Panc1 (cell line): ENCODE measurements at regions not wholly inside any gene's neighbourhood (a gene's known extent, or its start where the extent isn't known, plus 50 kb on each side); places are given as distances from the start of the nearest gene placed in this dataset.

Experiments
- ATAC-seq: fragments of 200-7000 bp; cut with Tn5 transposase; 2 replicates; pipeline ENCODE4 v1.9.1; 2020; ENCODE audit warnings: mild to moderate bottlenecking, moderate library complexity
- BruUV-seq: library from RNA; stranded (reverse); fragments of 400-500 nt; replicated peaks from 2 replicates; lab custom pipeline; 2021; lab: Mats Ljungman, UMichigan
- CTCF ChIA-PET: fragments of 300-600 bp; sonication (Branson Sonifier 250); formaldehyde crosslinking; loops from one replicate; lab custom pipeline; 2022; ENCODE audit warnings: antibody characterized with exemption; lab: Charles Lee
- POLR2A ChIA-PET: fragments of 300-600 bp; sonication (Branson Sonifier 250); formaldehyde crosslinking; loops from one replicate; lab custom pipeline; 2022; ENCODE audit warnings: antibody characterized with exemption; lab: Charles Lee
- DNase-seq: peaks from one replicate; pipeline ENCODE4 v3.0.0-alpha.2; 2010; ENCODE audit warnings: low read depth, low spot score
- H3K27ac ChIP-seq: 2 replicates; pipeline ENCODE4 v1.5.1; 2011; ENCODE audit warnings: mild to moderate bottlenecking, low read length, inconsistent platforms
- H3K27me3 ChIP-seq: fragments of 200-500 bp; sonication (Bioruptor generic); 2 replicates; pipeline ENCODE4 v1.6.0; 2014; ENCODE audit warnings: low read length, inconsistent platforms; ENCODE audit not compliant: control insufficient read depth, insufficient read depth
- H3K36me3 ChIP-seq: fragments of 200-500 bp; sonication (Bioruptor generic); 2 replicates; pipeline ENCODE4 v1.5.1; 2014; ENCODE audit warnings: inconsistent platforms, mild to moderate bottlenecking, low read length, moderate library complexity; ENCODE audit not compliant: control insufficient read depth, insufficient read depth
- H3K4me1 ChIP-seq: 2 replicates; pipeline ENCODE4 v1.5.1; 2011; ENCODE audit warnings: inconsistent platforms, mild to moderate bottlenecking, low read length, moderate library complexity; ENCODE audit not compliant: control insufficient read depth, insufficient read depth
- H3K4me3 ChIP-seq, 2 experiments: 2 replicates each; pipeline ENCODE4 v1.5.1; 2011 to 2012; ENCODE audit warnings: low read depth in 2 of 2, low read length in 2 of 2, mild to moderate bottlenecking in 2 of 2, inconsistent platforms in 1 of 2, moderate library complexity in 1 of 2
- H3K9me3 ChIP-seq: fragments of 200-500 bp; sonication (Bioruptor generic); 2 replicates; pipeline ENCODE4 v1.5.1; 2014; ENCODE audit warnings: low read depth, mild to moderate bottlenecking, inconsistent platforms, low read length, moderate library complexity; ENCODE audit not compliant: control insufficient read depth, insufficient read depth
- POLR2AphosphoS5 ChIP-seq: IDR thresholded peaks from 2 replicates; pipeline ENCODE4 v1.6.1; 2012; ENCODE audit warnings: mild to moderate bottlenecking, low read depth, low read length, moderate library complexity
- SIN3A ChIP-seq: IDR thresholded peaks from 2 replicates; pipeline ENCODE4 v1.6.1; 2012; ENCODE audit warnings: low read depth, mild to moderate bottlenecking, low read length, moderate library complexity, borderline replicate concordance; ENCODE audit not compliant: insufficient read depth
- TCF7L2 ChIP-seq: IDR thresholded peaks from 2 replicates; pipeline ENCODE4 v1.6.1; 2011; ENCODE audit warnings: mild to moderate bottlenecking, low read depth, low read length, inconsistent platforms
- in situ Hi-C: cut with HindIII; loops from 2 replicates; pipeline ENCODE4 v1.10.0; 2016; ENCODE audit warnings: low sequenced_read_pairs, low pct_unique_long_range_greater_than_20kb
- intact Hi-C: fragments of 100-400 bp; cut with micrococcal nuclease; formaldehyde crosslinking; loops from one replicate; pipeline ENCODE4 v1.10.0; 2022; ENCODE audit not compliant: unreplicated experiment
- TF ChIP-seq, protein P1 (sequence below): fragments of 450-650 bp; IDR thresholded peaks from 2 replicates; pipeline ENCODE4 v1.5.1; 2017; ENCODE audit warnings: mild to moderate bottlenecking
- TF ChIP-seq, protein P2 (sequence below), 2 experiments: IDR thresholded peaks; 2 replicates each; pipeline ENCODE4 v1.6.1; 2011 to 2012; ENCODE audit warnings: low read depth in 2 of 2, control low read depth in 1 of 2, low read length in 1 of 2, mild to moderate bottlenecking in 1 of 2, moderate library complexity in 1 of 2; ENCODE audit not compliant: insufficient read depth in 1 of 2

DNA sequence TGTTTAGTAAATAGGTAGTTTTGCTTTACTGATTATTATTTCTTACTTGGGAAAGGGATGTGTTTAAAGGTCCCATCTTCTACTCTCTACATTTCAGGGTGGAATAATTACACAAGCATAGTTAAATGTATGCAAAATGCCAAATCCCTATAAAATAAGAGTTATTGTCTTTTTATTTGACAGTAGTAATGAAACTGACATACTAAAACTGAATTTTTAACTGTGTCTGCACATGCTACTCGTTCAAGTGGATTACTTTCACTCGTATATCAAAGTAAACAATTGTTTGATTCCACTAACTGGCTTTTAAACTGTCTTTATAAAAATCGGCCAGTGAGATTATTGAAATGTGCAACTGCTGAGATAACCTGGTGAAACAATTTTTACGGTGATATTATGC, 602.9 kb upstream of the ADGRB3 start:
- intact Hi-C loops, result no loop called here
- BruUV-seq, result no TSS peak
- no peak for ATAC-seq
- Histone ChIP-seq H3K36me3 (no peaks in the 10 kb centered on the region), H3K27me3 (no peaks in the 10 kb centered on the region), H3K27ac (no peak overlapping the region), H3K4me3 (no peak overlapping the region), H3K9me3 (no peaks in the 10 kb centered on the region), H3K4me1 (no peaks in the 10 kb centered on the region)
- TF ChIP-seq POLR2AphosphoS5, result no peak
- no peak for DNase-seq
- ChIA-PET CTCF (no interaction called here), POLR2A (no interaction called here)
- in situ Hi-C loops, result no loop called here

DNA sequence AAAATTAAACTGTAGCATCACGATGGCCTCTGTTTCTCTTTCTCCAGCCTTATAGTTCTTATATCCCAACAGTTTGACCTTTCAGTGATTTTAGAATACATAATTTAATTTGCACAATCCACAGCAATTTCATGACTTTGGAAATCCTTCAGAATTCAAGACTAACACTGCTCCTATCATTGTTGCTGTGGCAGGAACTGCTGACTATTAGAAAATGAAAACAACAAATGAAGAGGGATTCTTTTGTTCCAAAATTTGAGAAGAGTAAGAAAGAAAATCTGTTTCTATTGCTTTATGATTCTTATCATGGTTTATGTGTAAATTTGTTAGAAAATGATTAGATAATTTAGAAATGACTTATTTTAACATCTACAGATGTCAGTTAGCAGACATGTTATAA, 604.0 kb upstream of the ADGRB3 start:
- Histone ChIP-seq H3K4me1 (no peaks in the 10 kb centered on the region), H3K36me3 (no peaks in the 10 kb centered on the region), H3K9me3 (no peaks in the 10 kb centered on the region), H3K27me3 (no peaks in the 10 kb centered on the region), H3K27ac (no peak overlapping the region), H3K4me3 (no peak overlapping the region)
- intact Hi-C loops (no loop called here), in situ Hi-C loops (no loop called here)
- ChIA-PET CTCF (no interaction called here), POLR2A (no interaction called here)
- TF ChIP-seq, protein P1, sequence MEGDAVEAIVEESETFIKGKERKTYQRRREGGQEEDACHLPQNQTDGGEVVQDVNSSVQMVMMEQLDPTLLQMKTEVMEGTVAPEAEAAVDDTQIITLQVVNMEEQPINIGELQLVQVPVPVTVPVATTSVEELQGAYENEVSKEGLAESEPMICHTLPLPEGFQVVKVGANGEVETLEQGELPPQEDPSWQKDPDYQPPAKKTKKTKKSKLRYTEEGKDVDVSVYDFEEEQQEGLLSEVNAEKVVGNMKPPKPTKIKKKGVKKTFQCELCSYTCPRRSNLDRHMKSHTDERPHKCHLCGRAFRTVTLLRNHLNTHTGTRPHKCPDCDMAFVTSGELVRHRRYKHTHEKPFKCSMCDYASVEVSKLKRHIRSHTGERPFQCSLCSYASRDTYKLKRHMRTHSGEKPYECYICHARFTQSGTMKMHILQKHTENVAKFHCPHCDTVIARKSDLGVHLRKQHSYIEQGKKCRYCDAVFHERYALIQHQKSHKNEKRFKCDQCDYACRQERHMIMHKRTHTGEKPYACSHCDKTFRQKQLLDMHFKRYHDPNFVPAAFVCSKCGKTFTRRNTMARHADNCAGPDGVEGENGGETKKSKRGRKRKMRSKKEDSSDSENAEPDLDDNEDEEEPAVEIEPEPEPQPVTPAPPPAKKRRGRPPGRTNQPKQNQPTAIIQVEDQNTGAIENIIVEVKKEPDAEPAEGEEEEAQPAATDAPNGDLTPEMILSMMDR, result no peak
- TF ChIP-seq, protein P2, sequence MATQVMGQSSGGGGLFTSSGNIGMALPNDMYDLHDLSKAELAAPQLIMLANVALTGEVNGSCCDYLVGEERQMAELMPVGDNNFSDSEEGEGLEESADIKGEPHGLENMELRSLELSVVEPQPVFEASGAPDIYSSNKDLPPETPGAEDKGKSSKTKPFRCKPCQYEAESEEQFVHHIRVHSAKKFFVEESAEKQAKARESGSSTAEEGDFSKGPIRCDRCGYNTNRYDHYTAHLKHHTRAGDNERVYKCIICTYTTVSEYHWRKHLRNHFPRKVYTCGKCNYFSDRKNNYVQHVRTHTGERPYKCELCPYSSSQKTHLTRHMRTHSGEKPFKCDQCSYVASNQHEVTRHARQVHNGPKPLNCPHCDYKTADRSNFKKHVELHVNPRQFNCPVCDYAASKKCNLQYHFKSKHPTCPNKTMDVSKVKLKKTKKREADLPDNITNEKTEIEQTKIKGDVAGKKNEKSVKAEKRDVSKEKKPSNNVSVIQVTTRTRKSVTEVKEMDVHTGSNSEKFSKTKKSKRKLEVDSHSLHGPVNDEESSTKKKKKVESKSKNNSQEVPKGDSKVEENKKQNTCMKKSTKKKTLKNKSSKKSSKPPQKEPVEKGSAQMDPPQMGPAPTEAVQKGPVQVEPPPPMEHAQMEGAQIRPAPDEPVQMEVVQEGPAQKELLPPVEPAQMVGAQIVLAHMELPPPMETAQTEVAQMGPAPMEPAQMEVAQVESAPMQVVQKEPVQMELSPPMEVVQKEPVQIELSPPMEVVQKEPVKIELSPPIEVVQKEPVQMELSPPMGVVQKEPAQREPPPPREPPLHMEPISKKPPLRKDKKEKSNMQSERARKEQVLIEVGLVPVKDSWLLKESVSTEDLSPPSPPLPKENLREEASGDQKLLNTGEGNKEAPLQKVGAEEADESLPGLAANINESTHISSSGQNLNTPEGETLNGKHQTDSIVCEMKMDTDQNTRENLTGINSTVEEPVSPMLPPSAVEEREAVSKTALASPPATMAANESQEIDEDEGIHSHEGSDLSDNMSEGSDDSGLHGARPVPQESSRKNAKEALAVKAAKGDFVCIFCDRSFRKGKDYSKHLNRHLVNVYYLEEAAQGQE (IDR thresholded peaks at IDR 0.05; ENCODE audit: insufficient read depth in 1 of 2, low read depth in 2 of 2, low read length in 1 of 2), result no peak
- no peak for TF ChIP-seq TCF7L2
- no peak for TF ChIP-seq POLR2AphosphoS5
- TF ChIP-seq SIN3A, result no peak
- no peak for DNase-seq
- BruUV-seq, result no TSS peak
- no peak for ATAC-seq

DNA sequence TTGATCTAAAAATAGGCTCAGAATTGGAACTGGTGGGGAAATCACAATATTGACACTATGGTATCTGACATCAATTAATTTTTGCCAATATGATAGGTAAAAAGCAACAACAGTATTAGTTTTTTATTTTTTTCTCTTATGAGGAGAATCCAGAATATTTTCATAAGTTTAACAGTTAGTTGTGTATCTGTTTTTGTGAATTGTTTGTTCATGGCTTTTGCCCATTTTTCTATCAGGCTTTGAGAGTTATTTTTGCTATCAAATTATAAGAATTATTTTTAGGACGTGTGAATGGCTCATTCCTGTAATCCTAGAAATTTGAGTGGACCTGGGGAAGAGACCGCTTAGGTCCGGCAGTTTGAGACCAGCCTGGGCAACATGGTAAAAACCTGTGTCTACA, 608.6 kb upstream of the ADGRB3 start:
- ATAC-seq, result no peak
- no TSS peak for BruUV-seq
- ChIA-PET CTCF (no interaction called here), POLR2A (no interaction called here)
- in situ Hi-C loops, result no loop called here
- Histone ChIP-seq H3K27ac (no peak overlapping the region), H3K9me3 (no peaks in the 10 kb centered on the region), H3K4me1 (no peaks in the 10 kb centered on the region), H3K36me3 (no peaks in the 10 kb centered on the region), H3K27me3 (no peaks in the 10 kb centered on the region), H3K4me3 (no peak overlapping the region)
- TF ChIP-seq TCF7L2 (no peak), POLR2AphosphoS5 (no peak), SIN3A (no peak)
- TF ChIP-seq, protein P2 (IDR thresholded peaks at IDR 0.05; ENCODE audit: insufficient read depth in 1 of 2, low read depth in 2 of 2, low read length in 1 of 2), result no peak
- TF ChIP-seq, protein P1, result no peak
- intact Hi-C loops, result no loop called here
- DNase-seq, result no peak
